H1 (cell line): ENCODE measurements at regions not wholly inside any gene's neighbourhood (a gene's known extent, or its start where the extent isn't known, plus 50 kb on each side); places are given as distances from the start of the nearest gene placed in this dataset.

ENCODE experiments used
- CTCF ChIA-PET: fragments of 300-600 bp; sonication (Branson Sonifier 250); formaldehyde crosslinking; loops from one replicate; lab custom pipeline; 2021; ENCODE audit not compliant: partially characterized antibody; lab: Charles Lee
- POLR2A ChIA-PET: fragments of 300-600 bp; sonication (Branson Sonifier 250); formaldehyde crosslinking; loops from one replicate; lab custom pipeline; 2021; ENCODE audit warnings: inconsistent platforms; ENCODE audit not compliant: partially characterized antibody; lab: Charles Lee
- DNase-seq, 2 experiments: peaks; one replicate each; pipeline versions ENCODE4 v3.0.0 to v3.0.0-alpha.2; 2010 to 2022; ENCODE audit warnings: low spot score in 2 of 2, low read depth in 1 of 2, mixed read lengths in 1 of 2
- FAIRE-seq: peaks from 2 replicates; lab custom pipeline; 2011; peaks lifted over from hg19 to GRCh38; lab: Jason Lieb, UNC
- H2AFZ ChIP-seq: 2 replicates; pipeline ENCODE4 v1.8.1; 2012; ENCODE audit warnings: low read length, inconsistent platforms
- H2AK5ac ChIP-seq: 2 replicates; pipeline ENCODE4 v1.6.1; 2013; ENCODE audit warnings: low read depth, low read length
- H2BK120ac ChIP-seq: replicated peaks from 2 replicates; pipeline ENCODE3; 2013; ENCODE audit warnings: low read depth, low read length, inconsistent platforms
- H2BK12ac ChIP-seq: 2 replicates; pipeline ENCODE4 v1.6.1; 2013; ENCODE audit warnings: low read depth, low read length
- H2BK15ac ChIP-seq: 2 replicates; pipeline ENCODE4 v1.6.1; 2013; ENCODE audit warnings: low read length
- H2BK20ac ChIP-seq: 2 replicates; pipeline ENCODE4 v1.6.1; 2013; ENCODE audit warnings: low read length
- H2BK5ac ChIP-seq: 2 replicates; pipeline ENCODE4 v1.6.1; 2013; ENCODE audit warnings: low read depth, low read length
- H3K14ac ChIP-seq: 2 replicates; pipeline ENCODE4 v1.6.1; 2013; ENCODE audit warnings: inconsistent platforms; ENCODE audit not compliant: insufficient read length
- H3K18ac ChIP-seq: 2 replicates; pipeline ENCODE4 v1.6.1; 2013; ENCODE audit warnings: low read length; ENCODE audit errors: extremely low read depth
- H3K23ac ChIP-seq: 2 replicates; pipeline ENCODE4 v1.6.1; 2013; ENCODE audit warnings: inconsistent platforms; ENCODE audit not compliant: insufficient read length
- H3K23me2 ChIP-seq: 2 replicates; pipeline ENCODE4 v1.6.1; 2013; ENCODE audit warnings: low read depth, low read length
- H3K27ac ChIP-seq: 2 replicates; pipeline ENCODE4 v1.6.1; 2011; ENCODE audit warnings: low read depth, low read length, inconsistent platforms
- H3K27me3 ChIP-seq, 4 experiments: replicated peaks in 1 of 4; 1 replicate in 1 of 4; 2 replicates in 3 of 4; pipeline versions ENCODE4 v1.6.1 to v1.8.1; 2011 to 2013; ENCODE audit warnings: low read length in 3 of 4, mild to moderate bottlenecking in 3 of 4, inconsistent platforms in 2 of 4, mixed read lengths in 2 of 4, moderate library complexity in 1 of 4; ENCODE audit not compliant: control insufficient read depth in 3 of 4, insufficient read depth in 3 of 4; ENCODE audit errors: extremely low read depth in 1 of 4
- H3K36me3 ChIP-seq, 4 experiments: 2 replicates each; pipeline versions ENCODE4 v1.6.1 to v1.8.1; 2011 to 2013; ENCODE audit warnings: mild to moderate bottlenecking in 4 of 4, low read length in 3 of 4, moderate library complexity in 2 of 4, control low read depth in 1 of 4, inconsistent platforms in 1 of 4; ENCODE audit not compliant: insufficient read depth in 4 of 4, control insufficient read depth in 2 of 4
- H3K4ac ChIP-seq: replicated peaks from 2 replicates; pipeline ENCODE3; 2013; ENCODE audit warnings: low read length, low read depth, mixed read lengths, inconsistent platforms; ENCODE audit not compliant: insufficient read length
- H3K4me1 ChIP-seq, 4 experiments: replicated peaks in 1 of 4; 1 replicate in 1 of 4; 2 replicates in 3 of 4; pipeline versions ENCODE4 v1.6.1 to v1.8.1; 2011 to 2013; ENCODE audit warnings: low read length in 3 of 4, inconsistent platforms in 2 of 4, mixed read lengths in 1 of 4; ENCODE audit not compliant: insufficient read depth in 4 of 4, control insufficient read depth in 3 of 4
- H3K4me2 ChIP-seq, 2 experiments: 2 replicates each; pipeline versions ENCODE4 v1.6.1 to v1.8.1; 2011 to 2013; ENCODE audit warnings: low read depth in 2 of 2, low read length in 2 of 2, control low read depth in 1 of 2, inconsistent platforms in 1 of 2, mild to moderate bottlenecking in 1 of 2; ENCODE audit not compliant: insufficient read depth in 1 of 2
- H3K4me3 ChIP-seq, 4 experiments: fragments of 200-600, 300-600 bp in 1 of 4; sonication (generic), shearing (Covaris generic), sonication (Bioruptor Twin) in 1 of 4; 2 replicates each; pipeline versions ENCODE4 v1.5.1 to v1.8.1; 2011 to 2016; ENCODE audit warnings: low read length in 4 of 4, low read depth in 3 of 4, control low read depth in 2 of 4, inconsistent platforms in 2 of 4, mild to moderate bottlenecking in 2 of 4, mixed read lengths in 1 of 4, moderate library complexity in 1 of 4; ENCODE audit not compliant: insufficient read depth in 2 of 4; ENCODE audit errors: extremely low read depth in 1 of 4
- H3K56ac ChIP-seq: replicated peaks from 2 replicates; pipeline ENCODE3; 2013; ENCODE audit warnings: low read depth, mild to moderate bottlenecking, mixed read lengths, low read length, inconsistent platforms; ENCODE audit not compliant: insufficient read length
- H3K79me1 ChIP-seq: 2 replicates; pipeline ENCODE4 v1.6.1; 2013; ENCODE audit warnings: low read depth, low read length, control low read depth
- H3K79me2 ChIP-seq, 2 experiments: 2 replicates each; pipeline versions ENCODE4 v1.6.1 to v1.8.1; 2012 to 2013; ENCODE audit warnings: low read length in 2 of 2, mild to moderate bottlenecking in 2 of 2, inconsistent platforms in 1 of 2; ENCODE audit not compliant: insufficient read depth in 2 of 2, control insufficient read depth in 1 of 2
- H3K9ac ChIP-seq, 4 experiments: replicated peaks in 1 of 4; 1 replicate in 1 of 4; 2 replicates in 3 of 4; pipeline versions ENCODE4 v1.6.1 to v1.8.1; 2011 to 2013; ENCODE audit warnings: low read depth in 3 of 4, low read length in 3 of 4, control low read depth in 2 of 4, mild to moderate bottlenecking in 2 of 4, moderate library complexity in 2 of 4, inconsistent platforms in 1 of 4; ENCODE audit errors: extremely low read depth in 1 of 4
- H3K9me3 ChIP-seq, 2 experiments: 2 replicates each; pipeline versions ENCODE4 v1.6.1 to v1.8.1; 2012 to 2013; ENCODE audit warnings: mild to moderate bottlenecking in 2 of 2, moderate library complexity in 2 of 2, control low read depth in 1 of 2, inconsistent platforms in 1 of 2, low read depth in 1 of 2, low read length in 1 of 2, mixed read lengths in 1 of 2; ENCODE audit not compliant: insufficient read depth in 2 of 2
- H4K20me1 ChIP-seq, 2 experiments: replicated peaks in 1 of 2; 2 replicates each; pipeline versions ENCODE3 to v1.8.1; 2011 to 2013; ENCODE audit warnings: inconsistent platforms in 2 of 2, low read length in 2 of 2, mild to moderate bottlenecking in 1 of 2; ENCODE audit not compliant: insufficient read depth in 2 of 2, control insufficient read depth in 1 of 2
- H4K5ac ChIP-seq: 2 replicates; pipeline ENCODE4 v1.6.1; 2013; ENCODE audit warnings: low read length, low read depth, mixed read lengths, inconsistent platforms; ENCODE audit not compliant: insufficient read length
- H4K8ac ChIP-seq: 2 replicates; pipeline ENCODE4 v1.8.0; 2013; ENCODE audit warnings: mild to moderate bottlenecking, moderate library complexity, low read length, inconsistent platforms; ENCODE audit not compliant: insufficient read depth; ENCODE audit errors: extremely low read depth
- H4K91ac ChIP-seq: replicated peaks from 2 replicates; pipeline ENCODE3; 2013; ENCODE audit warnings: low read length, mixed read lengths, inconsistent platforms; ENCODE audit not compliant: insufficient read length
- ATF3 ChIP-seq: IDR thresholded peaks from 2 replicates; pipeline ENCODE4 v1.6.1; 2011; ENCODE audit warnings: low read depth, mild to moderate bottlenecking, low read length; ENCODE audit not compliant: insufficient read depth
- GABPA ChIP-seq: IDR thresholded peaks from 2 replicates; pipeline ENCODE4 v1.6.1; 2011; ENCODE audit warnings: mild to moderate bottlenecking, low read length, moderate library complexity, borderline replicate concordance; ENCODE audit not compliant: insufficient read depth
- JUND ChIP-seq: IDR thresholded peaks from 2 replicates; pipeline ENCODE4 v1.6.1; 2011; ENCODE audit warnings: mild to moderate bottlenecking, improper control_type of control experiment, low read length
- MAFK ChIP-seq: IDR thresholded peaks from 2 replicates; pipeline ENCODE4 v1.6.1; 2012; ENCODE audit warnings: low read depth, mild to moderate bottlenecking, improper control_type of control experiment, low read length
- MAX ChIP-seq: IDR thresholded peaks from 2 replicates; pipeline ENCODE4 v1.6.1; 2012; ENCODE audit warnings: inconsistent platforms
- RXRA ChIP-seq: IDR thresholded peaks from 2 replicates; pipeline ENCODE4 v1.6.1; 2011; ENCODE audit warnings: low read depth, mild to moderate bottlenecking, low read length, moderate library complexity; ENCODE audit not compliant: insufficient read depth
- SIN3A ChIP-seq, 2 experiments: IDR thresholded peaks in 1 of 2; conservative IDR thresholded peaks in 1 of 2; 2 replicates each; pipeline ENCODE4 v1.6.1; 2011 to 2012; ENCODE audit warnings: low read length in 2 of 2, improper control_type of control experiment in 1 of 2, low read depth in 1 of 2, mild to moderate bottlenecking in 1 of 2
- SP1 ChIP-seq: IDR thresholded peaks from 2 replicates; pipeline ENCODE4 v1.6.1; 2011; ENCODE audit warnings: low read depth, low read length
- TBP ChIP-seq: IDR thresholded peaks from 2 replicates; pipeline ENCODE4 v1.6.1; 2011; ENCODE audit warnings: low read depth, low read length, improper control_type of control experiment
- TCF12 ChIP-seq: IDR thresholded peaks from 2 replicates; pipeline ENCODE4 v1.6.1; 2011; ENCODE audit warnings: low read depth, mild to moderate bottlenecking, low read length
- WGBS, 2 experiments: shearing (Covaris generic) in 1 of 2; methylation state at CpG; one replicate each; pipeline versions ENCODE4 v1.1.6 to v1.1.7; 2013 to 2015; ENCODE audit warnings: low lambda C conversion rate in 2 of 2, mixed read lengths in 2 of 2, inconsistent platforms in 1 of 2, low coverage in 1 of 2, missing lambda C conversion rate in 1 of 2; ENCODE audit not compliant: insufficient replicate concordance in 2 of 2, insufficient coverage in 1 of 2, insufficient read length in 1 of 2; ENCODE audit errors: extremely low coverage in 1 of 2, missing lambda C conversion rate in 1 of 2; 5-methylcytosine and 5-hydroxymethylcytosine counted together

GRCh38 chr3:5698851-5699250, 511.3 kb downstream of the EDEM1 start:
- WGBS, 2 experiments = 89% methylated on average over 9 of the region's 9 CpGs; no CpG with 5 or more reads in 1 of the 2 experiments
- Histone ChIP-seq H3K4me2 (no peak overlapping the region), H3K4ac (no peak overlapping the region), H3K4me3 (no peak overlapping the region), H4K91ac (no peak overlapping the region), H3K36me3 (no peaks in the 10 kb centered on the region), H2AFZ (peak overlapping the region; percentile 84; the same call in 1 of the 2 replicates), H3K79me2 (no peaks in the 10 kb centered on the region), H2BK12ac (no peak overlapping the region), H3K56ac (no peak overlapping the region), H3K23me2 (no peaks in the 10 kb centered on the region), H2BK5ac (no peak overlapping the region), H3K18ac (no peak overlapping the region), H3K9ac (no peak overlapping the region), H4K20me1 (no peaks in the 10 kb centered on the region), H3K23ac (no peak overlapping the region), H3K27me3 (no peaks in the 10 kb centered on the region), H3K9me3 (no peaks in the 10 kb centered on the region), H2AK5ac (no peak overlapping the region), H3K4me1 (0 out of 7 replicates have a peak, but pooled peaks cover 0 to 2% (median 0%) of the 10 kb centered on the region in 4 experiments), H2BK120ac (no peak overlapping the region), H3K27ac (no peak overlapping the region), H2BK15ac (no peak overlapping the region), H3K14ac (no peak overlapping the region), H3K79me1 (no peaks in the 10 kb centered on the region), H4K5ac (no peak overlapping the region), H2BK20ac (no peak overlapping the region), H4K8ac (no peak overlapping the region)
- POLR2A ChIA-PET = no interaction called here
- FAIRE-seq (no peak), DNase-seq (no peak)
- CTCF ChIA-PET = interaction anchor here (1.2 kb wide), 1 partner anchor 27 kb away, joined by 3 read pairs; no protein-coding TSS in a partner anchor
- TF ChIP-seq SIN3A (conservative IDR thresholded peaks at IDR 0.05 in 1 of 2, IDR thresholded peaks at IDR 0.05 in 1 of 2; ENCODE audit: low read depth in 1 of 2, low read length in 2 of 2) (no peak), GABPA (no peak), RXRA (no peak), MAX (no peak), SP1 (no peak), JUND (no peak), TCF12 (no peak), MAFK (no peak), TBP (no peak), ATF3 (no peak)
